ENCODE measurements at regions not wholly inside any gene's neighbourhood (a gene's known extent, or its start where the extent isn't known, plus 50 kb on each side); places are given as distances from the start of the nearest gene placed in this dataset.

- TF ChIP-seq CTCF (conservative IDR thresholded peaks at IDR 0.05; ENCODE audit: low read length) (peak; percentile 39; the same call in 1 of the 2 replicates), EZH2phosphoT487 (IDR thresholded peaks at IDR 0.05; ENCODE audit: borderline replicate concordance) (no peak)
These were observed 1712.5 kb upstream of the C9orf72 start for GRCh38 chr9:29285818-29286217.

All from Loucy (cell line).